GM10248 (cell line): ENCODE measurements at regions not wholly inside any gene's neighbourhood (a gene's known extent, or its start where the extent isn't known, plus 50 kb on each side); places are given as distances from the start of the nearest gene placed in this dataset.

Experiments used
- CTCF ChIA-PET: fragments of 300-600 bp; sonication (Branson Sonifier 250); formaldehyde crosslinking; extraction: SDS; loops from one replicate; lab custom pipeline; 2021; ENCODE audit warnings: antibody characterized with exemption; lab: Yijun Ruan, JAX
- POLR2A ChIA-PET: fragments of 350-650 bp; sonication (Branson Sonifier 250); formaldehyde crosslinking; extraction: SDS; loops from one replicate; lab custom pipeline; 2020; ENCODE audit warnings: antibody characterized with exemption; lab: Yijun Ruan, JAX
- DNase-seq: peaks from one replicate; pipeline ENCODE4 v3.0.0; 2012; ENCODE audit errors: extremely low spot score
- CTCF ChIP-seq: IDR thresholded peaks from 2 replicates; pipeline ENCODE4 v1.5.1; 2012; ENCODE audit warnings: mild to moderate bottlenecking, low read depth; ENCODE audit errors: extremely low read depth, missing control alignments, control extremely low read depth

- DNase-seq = no peak
- POLR2A ChIA-PET = no interaction called here
- CTCF ChIA-PET = no interaction called here
- no peak for TF ChIP-seq CTCF
Observed at GRCh38 chr20:53838311-53838868, 232.0 kb downstream of the BCAS1 start.

DNA sequence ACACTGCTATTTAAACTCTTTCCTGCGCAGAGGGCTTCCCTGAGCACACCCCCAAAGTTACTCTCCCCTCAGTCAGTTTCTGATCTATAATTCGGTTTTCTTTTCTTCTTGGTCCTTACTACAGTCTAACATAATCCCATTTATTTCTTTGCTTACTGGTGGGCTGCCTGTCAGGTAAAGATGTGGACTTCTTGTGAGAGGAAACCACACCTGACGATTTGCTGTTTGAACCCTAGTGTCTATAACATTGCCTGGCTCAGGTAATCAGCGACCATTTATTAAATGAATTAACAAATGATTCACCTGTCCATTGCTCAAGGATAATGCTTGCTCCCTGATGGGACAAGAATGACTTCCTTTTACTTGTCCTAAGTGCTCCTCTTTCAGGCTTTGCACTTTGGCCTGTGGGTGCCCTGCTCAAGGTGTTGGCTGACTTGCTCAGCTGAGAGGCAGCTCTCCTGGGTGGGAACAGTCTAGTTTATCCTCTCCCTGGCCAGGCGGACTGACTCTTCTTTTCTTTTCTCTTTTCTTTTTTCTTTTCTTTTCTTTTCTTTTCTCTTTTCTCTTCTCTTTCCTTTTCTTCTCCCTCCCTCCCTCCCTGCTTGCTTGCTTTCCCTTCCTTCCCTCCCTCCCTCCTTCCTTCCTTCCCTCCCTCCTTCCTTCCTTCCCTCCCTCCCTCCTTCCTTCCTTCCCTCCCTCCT lies 233.1 kb downstream of the BCAS1 start:
- ChIA-PET CTCF (no interaction called here), POLR2A (no interaction called here)
- TF ChIP-seq CTCF = no peak
- DNase-seq = no peak

- ChIA-PET CTCF (interaction anchor here (1.4 kb wide), 2 partner anchors 9 to 32 kb away, joined by 4 read pairs; no protein-coding TSS in a partner anchor), POLR2A (no interaction called here)
- no peak for TF ChIP-seq CTCF
- DNase-seq = no peak
Observed at GRCh38 chr20:53834749-53835148, 235.6 kb downstream of the BCAS1 start.

DNA sequence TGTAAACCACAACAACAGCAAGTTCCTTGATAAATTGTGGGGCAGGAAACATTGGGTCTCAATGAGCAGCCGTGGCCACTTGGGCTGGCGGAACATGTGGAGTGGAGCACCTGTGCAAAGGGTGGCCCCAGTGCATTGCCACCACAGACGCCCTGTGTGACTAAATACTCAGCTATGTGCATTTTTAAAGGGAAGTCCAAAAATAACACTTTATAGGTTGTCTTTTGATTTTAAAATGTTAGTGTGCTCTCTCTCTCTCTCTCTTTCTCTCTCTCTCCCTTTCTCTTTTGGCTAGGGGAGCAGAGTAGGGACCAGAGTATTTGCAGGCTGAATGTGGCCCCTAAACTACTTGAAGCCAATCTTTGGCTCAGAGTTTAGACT lies 236.3 kb downstream of the BCAS1 start:
- DNase-seq = no peak
- CTCF ChIA-PET = interaction anchor here (1.3 to 1.5 kb wide), 4 partner anchors 9 to 33 kb away, joined by 4 read pairs; no protein-coding TSS in a partner anchor
- TF ChIP-seq CTCF = no peak
- POLR2A ChIA-PET = no interaction called here

DNA sequence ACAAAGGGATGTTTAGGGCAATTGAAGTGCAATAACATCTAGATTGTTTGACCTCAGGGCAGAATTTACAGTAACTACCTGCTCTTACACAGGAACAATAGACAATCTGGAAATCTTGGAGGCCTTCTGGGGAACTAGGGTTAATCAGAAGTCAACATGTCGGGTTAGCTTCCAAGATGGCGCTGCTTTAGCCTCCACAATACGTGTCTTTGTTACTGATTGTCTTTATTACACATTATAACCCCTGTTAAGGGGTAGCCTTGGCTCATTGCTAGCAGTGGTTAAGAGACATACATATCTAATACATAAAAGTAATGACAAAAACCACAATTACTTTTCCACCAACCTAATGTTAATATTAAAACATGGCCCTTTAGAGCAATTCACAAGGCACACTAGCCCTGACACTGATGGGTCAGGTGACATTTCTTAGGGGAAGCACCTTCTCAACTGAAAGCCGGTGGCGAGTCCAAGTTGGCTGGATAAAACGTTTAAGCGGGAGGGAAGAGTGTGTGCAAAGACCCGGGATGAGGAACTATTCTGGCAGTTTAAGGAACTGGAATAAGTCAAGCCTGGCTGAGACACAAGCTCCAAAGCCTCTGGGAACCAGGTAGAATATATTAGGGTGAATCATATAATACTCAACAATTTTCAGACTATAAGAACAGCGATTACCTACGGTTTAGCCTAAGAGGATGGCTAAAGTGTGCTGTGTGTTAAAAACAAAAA lies 236.9 kb downstream of the BCAS1 start:
- POLR2A ChIA-PET = no interaction called here
- no peak for DNase-seq
- no peak for TF ChIP-seq CTCF
- CTCF ChIA-PET = interaction anchor here (1.3 to 1.5 kb wide), 6 partner anchors 8 to 37 kb away, joined by 3 to 4 read pairs (median 4); no protein-coding TSS in a partner anchor

DNA sequence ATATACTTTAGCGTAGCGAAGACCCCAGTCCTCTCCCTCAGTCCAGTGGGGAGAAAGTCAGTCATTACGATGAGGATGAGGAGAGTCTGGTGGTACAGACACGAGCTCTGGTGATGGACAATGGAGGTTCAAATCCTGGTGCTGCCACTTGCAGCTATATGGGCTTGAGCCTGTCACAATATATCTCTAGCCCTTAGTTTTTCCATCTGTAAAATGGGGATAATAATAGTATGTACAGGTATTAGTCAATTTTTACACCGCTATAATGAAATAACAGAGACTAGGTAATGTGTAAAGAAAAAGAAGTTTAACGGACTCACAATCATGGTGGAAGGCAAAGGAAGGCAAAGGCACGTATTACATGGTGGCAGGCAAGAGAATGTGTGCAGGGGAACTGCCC lies 237.9 kb downstream of the BCAS1 start:
- ChIA-PET POLR2A (no interaction called here), CTCF (interaction anchor here (1.1 to 2.9 kb wide), 4 partner anchors 11 to 109 kb away, joined by 3 to 8 read pairs (median 3); no protein-coding TSS in a partner anchor)
- TF ChIP-seq CTCF = no peak
- no peak for DNase-seq
